ELF-1 (cell line): ENCODE measurements at regions not wholly inside any gene's neighbourhood (a gene's known extent, or its start where the extent isn't known, plus 50 kb on each side); places are given as distances from the start of the nearest gene placed in this dataset.
A peak's percentile ranks its signal among the peaks of the same experiment; 100 is the strongest.

ENCODE experiments used
- DNase-seq: peaks from one replicate; pipeline ENCODE4 v3.0.0-alpha.2; 2016; ENCODE audit warnings: low read depth, low spot score

DNA sequence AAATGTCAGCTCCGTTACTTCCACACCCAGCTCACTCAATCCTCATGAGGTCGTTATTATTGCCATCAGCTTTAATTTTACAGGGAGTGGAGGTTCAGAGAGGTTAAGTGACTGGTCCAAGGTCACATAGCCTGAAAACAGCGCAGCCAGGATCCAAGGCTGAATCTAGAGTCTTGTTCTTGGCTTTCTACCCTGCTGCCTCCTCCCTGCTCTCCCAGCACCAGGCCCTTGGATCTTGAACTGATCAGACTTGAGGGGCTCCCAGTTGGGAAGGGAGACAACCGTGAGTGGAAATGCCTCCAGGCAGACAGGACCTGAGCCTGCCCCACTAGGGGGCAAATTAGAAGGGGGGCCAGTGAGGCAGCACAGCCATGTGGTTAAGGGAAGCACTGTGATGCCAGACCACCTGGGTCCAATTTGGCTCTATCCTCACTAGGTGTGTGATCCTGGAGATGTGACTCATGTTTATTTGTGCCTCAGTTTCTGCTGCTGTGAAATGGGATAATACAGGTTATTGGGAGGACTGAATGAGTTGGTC is 135.6 kb upstream of the PTPN1 start:
- DNase-seq: no peak

DNA sequence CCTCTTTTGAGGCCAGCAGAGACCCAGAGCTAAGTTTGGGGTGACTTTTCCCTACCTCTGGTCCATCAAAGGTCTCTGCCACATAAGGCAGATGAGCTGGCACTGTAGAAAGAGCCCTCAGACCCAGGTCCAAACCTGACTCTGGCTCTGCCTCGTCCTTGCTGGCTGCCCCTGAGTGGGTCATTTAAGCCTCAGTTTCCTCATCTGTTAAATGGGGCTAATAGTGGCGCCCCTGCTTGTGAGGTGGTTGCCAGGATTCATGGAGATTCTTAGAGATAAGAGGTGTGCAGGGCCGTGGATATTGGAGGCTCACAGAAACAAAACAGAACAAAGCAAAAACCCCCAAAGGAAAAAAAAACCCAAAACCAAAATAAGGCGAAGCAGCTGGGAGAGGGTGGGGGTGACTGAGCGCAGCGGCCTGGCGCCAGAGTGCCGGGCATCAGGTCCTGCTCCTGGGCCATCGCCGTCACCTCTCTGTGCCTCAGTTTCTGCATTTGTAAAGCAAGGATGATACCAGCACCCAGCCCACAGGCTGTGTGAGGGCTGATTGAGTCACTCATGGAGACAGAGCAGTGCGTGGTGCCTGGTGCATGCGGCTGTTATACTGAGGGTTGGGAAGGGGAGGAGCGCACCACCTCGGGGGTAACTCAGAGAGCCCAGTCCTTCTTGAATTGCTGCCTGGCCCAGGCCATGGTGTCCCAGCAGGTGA is 133.8 kb upstream of the PTPN1 start:
- DNase-seq: no peak

DNA sequence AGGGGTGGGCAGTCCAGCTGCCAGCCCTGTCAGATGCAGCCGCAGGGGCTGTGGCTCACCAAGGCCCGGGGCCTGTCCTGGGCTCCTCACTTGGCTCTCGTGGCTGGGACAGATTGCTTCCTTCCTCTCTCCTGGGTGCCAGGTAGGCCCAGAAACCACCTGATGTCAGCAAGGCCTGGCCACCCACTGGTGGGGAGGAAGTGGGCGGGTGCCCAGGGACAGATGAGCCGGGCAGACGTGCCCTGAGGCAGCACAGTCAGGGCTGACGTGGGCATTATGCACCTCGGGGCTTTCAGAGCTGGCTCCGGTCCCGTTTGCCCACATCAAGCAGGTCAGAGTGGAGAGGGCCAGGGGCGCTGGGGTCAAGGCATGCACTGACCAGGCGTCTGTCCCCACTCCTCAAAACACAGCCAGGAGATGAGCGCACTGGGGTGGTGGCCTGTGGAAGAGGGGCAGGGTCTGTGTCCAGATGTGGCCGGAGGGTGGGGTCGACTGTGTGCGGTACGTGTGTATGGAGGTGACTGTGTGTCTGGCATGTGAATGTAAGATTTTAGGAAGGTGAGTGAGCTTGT is 133.2 kb upstream of the PTPN1 start:
- DNase-seq: no peak

DNA sequence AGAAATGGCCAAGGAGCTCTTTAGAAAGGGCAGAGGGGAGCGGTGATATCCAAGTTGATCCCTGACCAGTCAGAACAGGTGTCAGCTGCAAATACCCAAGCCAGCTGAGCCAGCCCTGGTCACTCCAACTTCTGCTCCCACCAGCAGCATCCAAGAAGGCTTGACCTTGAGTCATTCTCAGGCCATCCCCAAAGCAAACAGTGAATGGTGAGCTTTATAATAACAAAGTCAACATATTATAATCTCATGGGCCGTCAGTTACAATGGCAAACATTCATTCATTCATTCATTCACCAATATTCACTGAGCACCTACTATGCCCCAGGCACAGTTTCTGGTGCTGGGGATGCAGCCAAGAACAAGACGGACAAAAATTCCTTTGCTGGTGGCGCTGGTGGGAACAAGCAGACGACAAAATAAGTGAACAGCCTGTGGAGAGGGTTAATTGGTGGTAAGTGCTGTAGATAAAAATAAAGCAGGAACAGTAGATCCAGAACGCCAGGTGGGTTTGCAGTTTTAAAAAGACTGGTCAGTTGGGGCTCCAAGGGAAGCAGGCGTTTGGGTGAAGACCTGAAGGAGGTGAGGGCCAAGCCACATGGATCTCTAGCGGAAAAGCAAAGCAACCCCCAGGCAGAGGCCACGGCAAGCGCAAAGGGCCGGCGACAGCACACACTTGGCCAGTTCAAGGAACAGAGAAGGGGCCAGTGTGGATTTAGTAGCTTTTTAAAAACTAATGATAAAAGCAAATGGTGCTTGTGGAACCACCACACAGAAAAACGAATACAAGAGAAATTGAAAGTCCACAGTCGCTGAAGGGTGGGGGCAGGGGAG is 131.8 kb upstream of the PTPN1 start:
- DNase-seq: no peak

DNA sequence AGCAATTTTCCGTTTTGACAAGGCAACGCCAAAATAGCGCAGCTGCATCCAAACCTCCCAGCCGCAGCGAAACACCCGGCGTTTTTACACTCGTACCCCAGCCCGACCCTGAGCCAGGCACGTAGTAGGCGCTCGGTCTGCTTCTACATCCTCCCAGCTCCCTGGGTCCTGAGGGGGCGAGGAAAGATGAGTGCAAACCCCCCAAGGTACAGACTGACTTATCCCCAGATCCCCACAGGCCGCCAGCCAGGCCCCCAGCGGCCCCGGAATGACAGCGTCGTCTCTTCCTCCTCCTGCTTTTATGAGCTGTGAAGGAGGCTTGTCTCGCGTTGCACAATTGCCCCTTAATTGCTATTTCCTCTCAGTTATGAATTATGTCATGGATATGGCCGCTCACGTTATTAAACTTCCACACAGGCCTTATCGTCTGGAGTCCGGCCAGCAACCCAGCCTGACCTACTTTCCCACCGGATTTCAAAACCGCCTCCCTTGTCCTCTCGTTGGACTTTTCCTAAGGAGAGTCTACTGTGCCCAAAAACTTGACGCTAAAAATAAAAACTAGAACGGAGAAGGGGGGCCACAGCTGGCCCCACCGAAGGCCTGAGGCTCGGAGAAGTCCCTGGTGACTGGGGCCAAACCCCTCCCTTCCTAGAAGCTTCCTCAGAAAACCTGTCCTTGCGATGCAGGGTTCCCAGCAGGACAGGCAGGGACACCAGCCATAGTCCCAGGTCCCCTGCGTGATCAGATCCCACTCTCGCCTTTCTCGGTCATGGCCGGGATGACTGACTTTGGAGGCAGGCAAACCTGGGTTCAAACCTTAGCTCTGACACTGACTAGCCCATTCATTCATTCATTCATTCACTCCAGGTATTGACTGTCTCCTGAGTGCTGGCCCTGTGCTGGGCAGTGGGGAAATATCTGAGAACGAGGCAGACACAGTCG is 130.9 kb upstream of the PTPN1 start:
- no peak for DNase-seq

DNA sequence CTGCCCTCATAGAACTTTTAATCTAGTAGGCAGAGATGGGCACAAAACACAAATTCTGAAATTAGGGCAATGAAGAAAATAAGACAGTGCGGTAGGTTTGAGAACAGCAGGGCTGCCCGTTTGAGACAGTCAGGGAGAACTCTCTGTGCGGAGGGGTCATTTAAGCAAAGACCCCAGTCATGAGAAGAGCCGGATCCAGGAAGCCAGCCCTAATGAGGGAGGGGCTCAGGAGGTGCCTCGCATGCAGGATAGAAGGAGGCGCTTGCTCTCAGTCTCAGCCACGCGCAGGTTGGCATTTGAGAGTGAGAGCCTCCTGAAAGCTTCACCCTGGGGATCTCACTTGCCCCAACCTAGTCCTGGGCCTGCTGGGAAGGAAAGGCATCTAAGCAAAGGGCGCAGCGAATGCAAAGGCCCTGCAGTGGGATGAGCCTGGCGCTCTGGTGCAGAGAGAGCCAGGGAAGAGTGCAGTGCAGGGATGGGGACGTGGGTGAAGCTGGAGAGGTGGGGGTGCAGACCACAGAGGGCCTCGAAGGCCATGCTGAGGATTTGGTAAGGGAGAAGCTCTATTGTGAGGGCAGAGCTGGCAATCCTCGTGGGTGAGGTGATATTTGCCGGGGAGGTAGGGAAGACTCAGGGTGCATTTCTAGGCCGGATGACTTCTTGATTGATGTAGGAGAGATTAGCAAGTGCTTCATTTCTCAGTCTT is 130.0 kb upstream of the PTPN1 start:
- DNase-seq: no peak

DNA sequence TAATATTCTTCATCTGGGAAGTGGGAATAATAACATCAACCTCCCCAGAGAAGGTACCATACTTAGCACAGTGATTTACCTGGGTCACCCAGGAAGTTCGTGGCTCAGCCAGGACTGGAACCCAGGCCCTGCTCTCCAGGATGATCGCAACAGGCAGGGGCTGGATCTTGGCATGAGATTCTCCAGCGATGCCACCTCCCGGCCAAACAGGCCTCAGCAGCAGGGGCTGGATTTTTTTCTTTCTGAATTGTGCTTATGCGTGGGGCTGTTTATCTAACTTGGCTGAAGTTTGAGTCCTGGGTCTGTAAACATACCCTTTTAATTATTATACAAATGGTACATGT is 129.5 kb upstream of the PTPN1 start:
- DNase-seq: no peak

DNA sequence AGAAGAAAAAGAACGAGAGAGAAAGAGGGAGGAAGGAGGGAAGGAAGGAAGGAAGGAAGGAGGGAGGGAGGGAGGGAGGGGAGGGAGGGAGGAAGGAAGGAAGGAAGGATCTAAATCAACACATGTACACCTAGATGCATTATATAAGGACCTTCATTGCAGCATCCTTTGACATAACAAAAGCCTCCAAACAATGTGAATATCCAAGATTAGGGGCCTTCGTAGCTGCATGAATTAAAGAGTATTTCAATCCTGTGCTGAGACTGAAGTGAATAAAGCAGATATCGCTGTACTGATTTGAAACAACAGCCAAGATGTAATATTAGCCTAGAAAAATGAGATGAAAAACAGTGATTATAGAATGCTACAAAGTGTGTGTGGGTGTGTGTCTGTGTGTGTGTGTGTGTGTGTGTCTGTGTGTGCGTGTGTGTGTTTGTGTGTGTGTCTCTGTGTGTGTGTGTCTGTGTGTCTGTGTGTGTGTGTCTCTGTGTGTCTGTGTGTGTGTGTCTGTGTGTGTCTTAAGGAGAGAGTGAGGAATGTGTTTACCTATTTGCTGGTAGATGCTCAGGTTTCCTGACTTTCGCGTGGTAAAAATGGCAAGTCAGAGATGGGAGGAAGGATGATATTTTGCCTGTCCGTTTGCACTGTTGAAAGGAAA is 129.0 kb upstream of the PTPN1 start:
- no peak for DNase-seq

DNA sequence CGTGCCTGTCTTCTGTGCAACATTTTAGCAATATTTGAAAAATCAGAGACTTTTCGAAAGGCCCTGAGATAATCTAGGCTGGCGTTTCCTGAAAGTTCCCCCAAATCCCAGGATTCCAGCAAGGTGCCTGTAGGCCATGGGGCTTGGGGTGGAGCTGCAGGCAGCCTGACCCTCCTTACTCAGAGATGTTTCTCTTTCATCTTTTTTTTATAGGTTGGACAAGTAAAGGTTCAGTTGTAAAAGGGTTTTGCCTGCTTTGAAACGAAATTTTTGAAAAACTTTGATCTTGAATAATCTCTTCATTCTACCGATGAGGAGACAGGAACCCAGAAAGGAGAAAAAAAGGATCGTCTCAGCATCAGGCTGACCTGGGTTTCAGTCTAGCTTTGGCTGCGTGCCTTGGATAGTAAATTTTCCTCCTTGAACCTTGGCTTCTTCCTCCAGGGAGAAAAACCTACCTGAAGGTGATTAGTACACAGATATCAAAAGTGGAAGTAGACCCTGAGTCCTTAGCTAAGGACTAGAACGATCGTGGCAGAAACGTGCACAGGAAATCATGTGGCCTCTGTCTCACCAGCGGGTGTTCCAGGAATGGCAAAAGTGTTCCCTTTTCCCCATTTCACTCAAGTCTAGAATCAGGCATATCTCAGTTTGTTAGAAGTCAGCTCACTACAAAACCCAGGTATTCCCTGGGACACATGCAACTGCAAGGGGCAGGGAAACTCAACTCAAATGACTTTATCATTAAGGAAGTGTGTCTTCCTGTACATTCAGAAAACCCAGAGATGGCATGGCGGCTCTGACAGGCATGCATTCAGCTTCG is 128.2 kb upstream of the PTPN1 start:
- no peak for DNase-seq

DNA sequence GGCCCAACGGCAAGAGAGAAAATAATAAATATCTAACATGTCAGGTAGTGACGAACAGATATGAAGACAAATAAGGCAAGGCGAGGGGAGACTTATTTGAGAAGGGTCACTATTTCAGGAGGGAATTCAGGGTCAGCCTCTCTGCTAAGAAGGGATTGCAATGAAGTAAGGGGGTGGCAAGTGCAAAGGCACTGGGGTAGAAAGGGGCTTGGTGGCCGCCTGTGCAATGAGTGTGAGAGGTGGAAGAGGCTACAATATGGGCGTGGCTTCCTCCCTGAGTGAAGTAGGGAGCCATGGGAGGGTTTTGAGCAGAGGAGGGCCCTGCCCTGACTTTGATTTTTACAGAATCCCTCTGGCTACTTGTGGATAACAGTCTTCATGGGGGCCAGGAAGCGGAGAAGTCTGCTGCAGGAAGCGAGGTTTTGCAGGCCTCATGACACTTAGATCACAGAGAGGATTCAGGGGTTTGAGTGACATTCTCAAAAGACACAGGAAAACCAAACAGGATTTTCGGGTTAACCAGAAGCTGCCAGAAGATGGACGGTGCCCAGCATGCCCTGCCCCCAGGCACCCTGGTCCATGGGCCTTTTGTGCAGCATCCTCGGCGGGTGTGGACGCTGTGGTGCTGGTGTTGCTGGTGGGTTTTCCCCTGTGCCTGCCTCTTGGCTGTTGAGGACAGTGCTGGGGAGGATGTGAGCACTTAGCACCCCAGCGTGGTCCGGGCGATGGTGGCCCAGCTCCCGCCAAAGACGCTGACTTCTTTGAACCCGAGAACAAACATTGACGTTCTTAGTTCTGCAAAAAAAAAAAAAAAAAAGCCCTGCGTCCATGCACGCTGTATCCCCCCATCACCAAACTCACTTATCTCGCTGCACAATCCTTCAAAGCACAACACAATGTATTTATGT is 124.2 kb upstream of the PTPN1 start:
- no peak for DNase-seq

DNA sequence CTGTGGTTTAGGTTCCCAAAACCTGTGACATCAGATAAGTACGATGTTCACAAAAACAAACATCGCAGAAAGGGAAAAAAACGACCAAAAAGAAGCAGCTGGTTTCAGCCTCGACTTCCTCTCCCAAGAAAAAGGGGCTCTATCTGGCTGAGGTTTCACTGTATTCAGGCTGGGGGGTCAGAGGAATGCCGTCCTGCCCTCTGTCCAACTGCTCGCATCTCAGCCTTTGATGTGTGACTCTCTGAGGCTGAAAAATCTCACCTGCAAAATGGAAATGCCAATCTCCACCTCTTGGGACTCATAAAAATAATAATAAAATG is 123.6 kb upstream of the PTPN1 start:
- no peak for DNase-seq

DNA sequence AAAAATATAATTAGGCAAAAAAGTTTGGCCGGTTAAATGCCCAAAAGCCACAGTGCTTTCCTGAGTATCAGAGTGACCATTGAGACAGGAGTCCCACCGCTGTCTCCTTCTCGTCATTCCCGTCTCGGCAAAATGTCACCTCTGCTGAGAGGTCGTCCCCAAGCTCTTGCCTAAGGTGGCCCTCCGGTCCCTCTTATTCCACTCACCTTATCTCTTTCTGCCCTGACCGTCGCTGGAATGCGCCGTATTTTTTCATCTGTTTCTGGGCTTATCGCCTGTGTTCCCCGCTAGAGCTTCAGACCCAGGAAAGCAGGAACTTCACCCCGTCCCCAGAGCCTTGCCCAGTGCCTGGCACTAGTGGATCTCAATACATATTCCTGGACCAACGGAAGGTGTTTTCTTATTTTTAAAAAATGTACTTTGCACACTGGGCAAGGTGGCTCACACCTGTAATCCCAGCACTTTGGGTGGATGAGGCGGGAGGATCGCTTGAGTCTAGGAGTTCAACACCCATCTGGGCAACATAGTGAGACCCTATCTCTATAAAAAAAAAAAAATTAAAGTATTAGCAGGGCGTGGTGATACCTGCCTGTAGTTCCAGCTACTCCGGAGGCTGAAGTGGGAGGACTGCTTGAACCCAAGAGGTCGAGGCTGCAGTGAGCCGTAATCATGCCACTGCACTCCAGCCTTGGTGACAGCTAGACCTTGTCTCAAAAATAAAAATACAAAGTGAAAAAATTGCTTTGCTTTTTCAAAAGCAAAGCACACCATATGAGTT is 122.8 kb upstream of the PTPN1 start:
- DNase-seq: no peak

DNA sequence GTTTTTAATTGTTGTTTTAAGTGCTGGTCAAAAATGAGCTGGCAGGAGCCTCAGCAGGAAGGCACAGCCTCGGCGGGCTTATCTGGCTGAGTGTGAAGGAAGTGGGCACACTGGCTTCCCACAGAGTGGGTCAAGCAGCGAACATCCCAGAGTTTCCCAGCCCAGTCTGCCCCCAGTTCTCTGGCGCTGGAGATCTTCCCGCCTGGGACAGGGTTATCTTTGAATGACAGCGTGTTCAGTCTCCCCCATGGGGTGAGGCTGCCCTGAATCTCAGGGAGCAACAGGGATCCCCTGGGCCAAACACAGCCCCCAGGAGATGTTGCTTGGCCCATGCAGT is 122.2 kb upstream of the PTPN1 start:
- DNase-seq: no peak

DNA sequence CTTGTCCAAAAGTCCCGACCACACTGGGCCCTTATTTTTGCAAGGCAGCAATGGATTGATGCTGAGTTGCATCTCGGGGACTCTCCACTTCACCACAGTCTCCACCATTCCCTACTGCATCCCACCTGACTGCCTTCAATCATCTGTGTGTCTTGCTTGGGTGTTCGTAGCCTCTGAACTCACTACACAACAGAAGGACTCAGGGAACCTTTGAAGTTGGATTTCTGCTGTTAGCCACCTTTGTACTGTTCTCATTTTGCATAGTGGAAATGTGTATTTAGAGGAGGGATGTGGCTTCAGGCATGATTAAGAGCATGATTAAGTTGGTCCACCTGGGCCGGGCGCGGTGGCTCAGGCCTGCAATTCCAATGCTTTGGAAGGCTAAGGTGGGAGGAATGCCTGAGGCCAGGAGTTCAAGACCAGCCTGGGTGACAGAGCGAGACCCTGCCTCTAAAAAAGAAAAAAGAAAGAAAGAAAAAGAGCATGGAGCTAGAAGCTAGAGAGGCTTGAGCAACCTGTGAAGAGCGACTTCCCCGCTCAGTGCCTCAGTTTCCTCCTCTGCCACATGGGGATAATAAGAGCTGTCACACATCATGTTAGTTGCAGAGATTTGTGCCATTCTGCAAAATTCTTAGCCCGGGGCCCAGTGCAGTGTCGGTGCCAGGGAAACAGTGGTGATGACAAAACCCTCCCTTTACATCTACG is 121.3 kb upstream of the PTPN1 start:
- no peak for DNase-seq

DNA sequence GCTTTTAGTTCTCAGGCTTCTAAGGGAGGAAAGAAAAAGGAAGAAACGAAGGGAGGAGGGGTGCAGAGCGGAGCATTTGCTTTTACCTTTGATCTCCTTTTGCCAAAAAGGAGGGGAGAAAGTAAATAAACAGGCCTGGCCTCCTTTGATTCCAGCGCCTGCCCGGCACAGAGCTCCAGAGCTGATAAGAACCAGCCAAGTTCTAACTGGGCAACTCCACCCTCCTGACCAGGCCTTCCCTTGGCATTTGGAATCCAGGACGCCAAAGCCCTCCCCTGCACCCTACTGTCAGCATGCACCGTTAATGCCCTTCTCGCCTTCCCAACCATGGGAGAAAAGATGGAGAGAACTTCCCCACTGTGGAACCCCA is 120.8 kb upstream of the PTPN1 start:
- DNase-seq: peak; percentile 44

DNA sequence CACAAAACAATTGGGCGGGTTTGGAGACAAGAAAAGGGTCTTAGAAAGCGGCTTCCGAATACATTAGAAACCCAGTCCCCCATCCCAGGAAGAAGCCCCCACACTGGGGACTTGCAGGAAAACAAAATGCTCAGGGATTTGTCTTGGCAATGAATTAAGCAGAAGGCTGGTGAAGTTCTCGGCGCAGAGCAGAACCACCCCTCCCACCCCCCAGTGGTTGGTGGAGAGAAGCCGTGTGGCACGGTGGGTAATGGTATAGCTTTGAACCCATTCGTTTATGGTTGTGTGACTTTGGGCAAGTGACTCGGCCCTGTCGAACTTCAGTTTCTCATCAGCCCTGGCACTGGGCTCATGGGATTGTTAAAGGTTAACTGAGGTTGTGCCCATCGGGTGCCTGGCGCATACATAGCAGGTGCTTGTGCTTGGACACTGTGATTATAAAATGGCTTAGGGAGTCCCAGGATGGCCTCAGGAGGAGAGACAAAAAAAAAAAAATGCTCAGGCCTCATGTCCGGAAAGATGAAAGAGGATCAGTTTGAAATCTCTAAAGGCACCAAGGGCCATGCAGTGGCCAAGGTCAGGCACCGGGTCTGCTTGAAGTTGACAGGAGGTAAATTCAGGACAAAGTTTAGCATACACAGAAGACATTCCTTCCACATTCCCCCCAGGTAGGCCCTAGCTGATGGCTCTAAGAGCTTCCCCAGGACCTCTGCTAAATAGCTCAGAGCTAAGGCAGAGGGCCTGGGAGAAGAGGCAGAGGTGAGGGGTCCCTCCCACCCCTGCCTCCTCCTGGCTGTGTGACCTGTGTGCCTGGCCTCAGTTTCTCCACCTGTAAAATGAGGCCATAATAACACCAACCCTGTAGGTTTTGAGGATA is 120.1 kb upstream of the PTPN1 start:
- peak; percentile 34 for DNase-seq
